ENCODE measurements at regions not wholly inside any gene's neighbourhood (a gene's known extent, or its start where the extent isn't known, plus 50 kb on each side); places are given as distances from the start of the nearest gene placed in this dataset.

DNA sequence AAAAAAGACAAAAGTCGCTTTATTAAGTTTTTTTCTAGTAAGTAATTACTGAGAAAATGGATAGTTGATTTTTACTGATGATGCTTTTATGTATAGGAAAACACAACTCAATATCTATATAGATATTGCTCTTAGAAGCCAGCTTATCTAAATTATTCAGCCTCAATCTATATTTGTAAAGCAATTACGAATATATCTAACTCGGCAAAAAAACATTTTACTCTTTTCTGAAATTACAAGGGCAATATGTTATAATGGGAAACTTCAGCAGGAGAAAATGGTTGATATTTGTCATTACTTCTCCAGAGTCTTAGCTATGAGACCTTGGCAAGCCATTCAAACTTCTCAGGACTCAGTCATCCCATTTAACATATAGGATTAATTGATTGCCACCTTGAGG lies 228.5 kb downstream of the SLC7A11 start:
- H3K9me1 ChIP-seq (ENCODE audit: insufficient read depth, low read length) = no peaks in the 10 kb centered on the region
- no peak overlapping the region for H3K56ac ChIP-seq (ENCODE audit: extremely low read depth, insufficient read depth, low read length)
- no peaks in the 10 kb centered on the region for H3K4me1 ChIP-seq (ENCODE audit: control insufficient read depth, insufficient read depth, low read length)
- DNase-seq (no peak), ATAC-seq (ENCODE audit: low read depth) (no peak)
- no peak overlapping the region for H4K5ac ChIP-seq (ENCODE audit: low read depth, low read length)
- POLR2A ChIA-PET (ENCODE audit: unreplicated experiment) = no interaction called here
- H4K91ac ChIP-seq (ENCODE audit: insufficient read depth, low read depth, low read length) = no peak overlapping the region
- H2AK9ac ChIP-seq (replicated peaks; ENCODE audit: low read depth, low read length, poor library complexity) = no peak overlapping the region
- H3K9me3 ChIP-seq (ENCODE audit: control insufficient read depth, insufficient read depth, low read length) = no peaks in the 10 kb centered on the region
- no peak for TF ChIP-seq RAD21 (IDR thresholded peaks at IDR 0.05; ENCODE audit: low read length)
- peak; percentile 57 for TF ChIP-seq MAFK (IDR thresholded peaks at IDR 0.05; ENCODE audit: low read depth, low read length)
- TF ChIP-seq MXI1 (IDR thresholded peaks at IDR 0.05; ENCODE audit: borderline replicate concordance, low read depth, low read length) = no peak
- H3K79me1 ChIP-seq (ENCODE audit: low read depth in 1 of 2, low read length in 2 of 2) = no peaks in the 10 kb centered on the region
- H2BK20ac ChIP-seq (ENCODE audit: low read depth, low read length) = no peak overlapping the region
- H3K4me2 ChIP-seq (ENCODE audit: low read depth, low read length) = no peak overlapping the region
- H2BK5ac ChIP-seq (ENCODE audit: low read depth, low read length, poor library complexity, severe bottlenecking) = no peak overlapping the region
- no peak overlapping the region for H2BK120ac ChIP-seq (ENCODE audit: low read depth, low read length)
- no peak overlapping the region for H3K4ac ChIP-seq (ENCODE audit: low read depth, low read length)
- dilution Hi-C loops (cut with HindIII; ENCODE audit: low sequenced_read_pairs, unreplicated experiment) (no loop called here), intact Hi-C loops (cut with micrococcal nuclease) (no loop called here), in situ Hi-C loops (cut with MboI; ENCODE audit: low sequenced_read_pairs) (no loop called here)
- no CpG with 5 or more reads among the region's 3 CpGs for WGBS, 2 experiments (ENCODE audit: extremely low coverage in 2 of 2, insufficient read length in 1 of 2)
- H3K9ac ChIP-seq (ENCODE audit: low read depth, low read length) = no peak overlapping the region
- no peak overlapping the region for H2AK5ac ChIP-seq (ENCODE audit: low read depth, low read length)
- no peak overlapping the region for H3K18ac ChIP-seq (ENCODE audit: low read depth, low read length)
- H4K20me1 ChIP-seq (ENCODE audit: insufficient read depth, low read length) = no peaks in the 10 kb centered on the region
- H2AFZ ChIP-seq (replicated peaks; ENCODE audit: low read length, poor library complexity) = no peak overlapping the region
- H3K4me3 ChIP-seq (ENCODE audit: insufficient read depth, low read depth, low read length) = no peak overlapping the region
- BruUV-seq (replicated peaks) = no TSS peak
- no peak overlapping the region for H3K14ac ChIP-seq (replicated peaks; ENCODE audit: low read depth, low read length)
- H3K27me3 ChIP-seq (ENCODE audit: control insufficient read depth, insufficient read depth, low read length) = no peaks in the 10 kb centered on the region
- no peak overlapping the region for H3K27ac ChIP-seq (ENCODE audit: insufficient read depth, low read length)
- H4K8ac ChIP-seq (ENCODE audit: low read depth in 2 of 2, low read length in 2 of 2) = no peak overlapping the region
- no peak overlapping the region for H3K23ac ChIP-seq (ENCODE audit: low read depth, low read length)
- no peaks in the 10 kb centered on the region for H3K36me3 ChIP-seq (ENCODE audit: control insufficient read depth, insufficient read depth, low read length)
- CTCF ChIA-PET = no interaction called here
- H2BK15ac ChIP-seq (ENCODE audit: low read depth, low read length) = no peak overlapping the region

Measured in IMR-90 (cell line).